Stimulated activated CD8-positive, alpha-beta memory T cell treated with anti-CD3 and anti-CD28 coated beads, Interleukin-4, amount 100 ng/mL, for 24 hours (primary cell): ENCODE measurements at regions not wholly inside any gene's neighbourhood (a gene's known extent, or its start where the extent isn't known, plus 50 kb on each side); places are given as distances from the start of the nearest gene placed in this dataset.
"Not testable (repeated sequence)": the region's sequence is repeated elsewhere in the genome, so short reads cannot be mapped to it uniquely, and the experiment has no call there.

Experiments used
- DNase-seq: peaks from one replicate; pipeline ENCODE4 v3.0.0-alpha.2; 2020; ENCODE audit warnings: low read depth

GRCh38 chr5:39955156-39955555 lies 530.4 kb upstream of the DAB2 start:
- no peak for DNase-seq

- DNase-seq, result no peak
Observed at GRCh38 chr5:39951070-39951469, 526.3 kb upstream of the DAB2 start.

GRCh38 chr5:39948867-39949468 lies 524.2 kb upstream of the DAB2 start:
- DNase-seq, result peak; percentile 1

GRCh38 chr5:39948341-39948740 lies 523.6 kb upstream of the DAB2 start:
- no peak for DNase-seq

- DNase-seq, result no peak
Observed at GRCh38 chr5:39947657-39948056, 522.9 kb upstream of the DAB2 start.

- DNase-seq, result no peak
Observed at GRCh38 chr5:39946356-39947045, 521.7 kb upstream of the DAB2 start.

- no peak for DNase-seq
Observed at GRCh38 chr5:39945870-39946269, 521.1 kb upstream of the DAB2 start.

GRCh38 chr5:39943811-39944210 lies 519.0 kb upstream of the DAB2 start:
- DNase-seq, result no peak

GRCh38 chr5:39942606-39943005 lies 517.8 kb upstream of the DAB2 start:
- DNase-seq, result no peak

- DNase-seq, result no peak
Observed at GRCh38 chr5:39941416-39941815, 516.6 kb upstream of the DAB2 start.

- no peak for DNase-seq
Observed at GRCh38 chr5:39934830-39935229, 510.1 kb upstream of the DAB2 start.

- no peak for DNase-seq
Observed at GRCh38 chr5:39933061-39933460, 508.3 kb upstream of the DAB2 start.

GRCh38 chr5:39928709-39929108 lies 503.9 kb upstream of the DAB2 start:
- DNase-seq, result no peak

- no peak for DNase-seq
Observed at GRCh38 chr5:39919876-39920275, 495.1 kb upstream of the DAB2 start.

- no peak for DNase-seq
Observed at GRCh38 chr5:39912906-39913305, 488.1 kb upstream of the DAB2 start.

- DNase-seq, result not testable (repeated sequence)
Observed at GRCh38 chr5:39907267-39907951, 482.6 kb upstream of the DAB2 start.

GRCh38 chr5:39906146-39906545 lies 481.4 kb upstream of the DAB2 start:
- DNase-seq, result no peak

- DNase-seq, result no peak
Observed at GRCh38 chr5:39905356-39905755, 480.6 kb upstream of the DAB2 start.

- DNase-seq, result no peak
Observed at GRCh38 chr5:39902626-39903025, 477.8 kb upstream of the DAB2 start.

- no peak for DNase-seq
Observed at GRCh38 chr5:39898731-39899130, 474.0 kb upstream of the DAB2 start.

- DNase-seq, result no peak
Observed at GRCh38 chr5:39896706-39897105, 471.9 kb upstream of the DAB2 start.

- no peak for DNase-seq
Observed at GRCh38 chr5:39896104-39896503, 471.3 kb upstream of the DAB2 start.

- no peak for DNase-seq
Observed at GRCh38 chr5:39892708-39893107, 467.9 kb upstream of the DAB2 start.

GRCh38 chr5:39891376-39891775 lies 466.6 kb upstream of the DAB2 start:
- DNase-seq, result no peak
